ENCODE measurements at regions not wholly inside any gene's neighbourhood (a gene's known extent, or its start where the extent isn't known, plus 50 kb on each side); places are given as distances from the start of the nearest gene placed in this dataset.

DNA sequence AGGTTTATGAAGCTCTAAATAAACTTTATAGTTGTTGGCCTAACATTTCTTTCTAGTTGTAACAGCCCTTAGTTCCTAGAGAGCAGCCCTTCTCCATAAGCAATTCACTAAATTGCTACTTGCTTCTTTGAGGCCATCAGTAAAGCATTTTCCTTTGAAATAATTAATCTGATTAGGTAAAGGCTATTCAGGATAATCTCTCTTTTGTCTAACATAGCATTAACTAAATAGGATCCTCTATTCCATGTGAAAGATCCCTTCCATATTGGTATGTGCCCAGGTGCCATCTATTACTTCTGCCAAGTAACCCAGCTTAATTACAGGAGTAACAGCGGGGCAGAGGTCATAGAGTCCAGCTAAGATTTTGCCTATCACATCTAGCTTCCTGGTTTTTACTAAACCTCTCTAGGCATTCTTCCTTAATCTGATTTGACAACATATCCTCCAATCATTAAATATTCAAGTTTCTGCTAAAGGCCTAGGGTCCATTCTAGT is 1408.0 kb downstream of the PCDH18 start:
- 79 to 89% (median 86%) methylated on average over 1 of the region's 1 CpG for WGBS, 4 donors
- no peak for TF ChIP-seq POLR2A (IDR thresholded peaks at IDR 0.05)
- TF ChIP-seq CTCF (IDR thresholded peaks at IDR 0.05): no peak
- DNase-seq: no peak

GRCh38 chr4:136121426-136121825 is 1410.9 kb downstream of the PCDH18 start:
- TF ChIP-seq CTCF (IDR thresholded peaks at IDR 0.05) (no peak), POLR2A (IDR thresholded peaks at IDR 0.05) (no peak)
- Histone ChIP-seq H3K27ac (no peak overlapping the region), H3K4me3 (no peak overlapping the region), H3K4me1 (replicated peaks in 1 of 2) (no peaks in the 10 kb centered on the region), H3K36me3 (replicated peaks in 1 of 2) (no peaks in the 10 kb centered on the region), H3K27me3 (no peaks in the 10 kb centered on the region), H3K9me3 (replicated peaks in 1 of 3) (no peaks in the 10 kb centered on the region)
- DNase-seq: no peak
- intact Hi-C loops (cut with DNase I): no loop called here

More for the DNA sequence above, 1408.0 kb downstream of the PCDH18 start:
- Histone ChIP-seq H3K4me1 (replicated peaks in 1 of 2) (no peaks in the 10 kb centered on the region), H3K9me3 (replicated peaks in 1 of 3) (no peaks in the 10 kb centered on the region), H3K27ac (no peak overlapping the region), H3K4me3 (no peak overlapping the region), H3K27me3 (no peaks in the 10 kb centered on the region), H3K36me3 (replicated peaks in 1 of 2) (no peaks in the 10 kb centered on the region)
- intact Hi-C loops (cut with DNase I): no loop called here

DNA sequence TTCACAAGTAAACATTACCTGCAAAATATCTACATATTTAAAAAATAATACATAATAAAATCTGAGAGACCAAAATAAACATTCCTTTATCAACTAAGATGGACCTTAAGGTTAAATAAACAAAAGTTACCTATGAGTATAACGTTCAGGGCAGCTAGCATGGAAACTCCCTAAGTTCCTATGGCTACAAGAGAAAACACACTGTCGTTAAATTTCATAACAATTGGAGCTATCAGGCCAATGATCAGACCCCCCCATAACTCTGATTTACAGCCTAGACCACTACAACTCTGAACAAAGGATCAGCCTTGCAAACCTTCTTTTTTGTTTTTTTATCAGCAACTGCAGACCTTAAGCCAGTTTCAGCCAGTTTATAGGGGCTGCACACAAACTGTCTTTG is 1418.4 kb downstream of the PCDH18 start:
- intact Hi-C loops (cut with DNase I): no loop called here
- WGBS, 4 donors: 31 to 46% (median 38%) methylated on average over 2 of the region's 2 CpGs
- Histone ChIP-seq H3K36me3 (replicated peaks in 1 of 2) (no peaks in the 10 kb centered on the region), H3K4me3 (no peak overlapping the region), H3K4me1 (replicated peaks in 1 of 2) (no peaks in the 10 kb centered on the region), H3K9me3 (replicated peaks in 1 of 3) (no peaks in the 10 kb centered on the region), H3K27me3 (no peaks in the 10 kb centered on the region), H3K27ac (no peak overlapping the region)
- no peak for DNase-seq
- TF ChIP-seq CTCF (IDR thresholded peaks at IDR 0.05): no peak
- no peak for TF ChIP-seq POLR2A (IDR thresholded peaks at IDR 0.05)

DNA sequence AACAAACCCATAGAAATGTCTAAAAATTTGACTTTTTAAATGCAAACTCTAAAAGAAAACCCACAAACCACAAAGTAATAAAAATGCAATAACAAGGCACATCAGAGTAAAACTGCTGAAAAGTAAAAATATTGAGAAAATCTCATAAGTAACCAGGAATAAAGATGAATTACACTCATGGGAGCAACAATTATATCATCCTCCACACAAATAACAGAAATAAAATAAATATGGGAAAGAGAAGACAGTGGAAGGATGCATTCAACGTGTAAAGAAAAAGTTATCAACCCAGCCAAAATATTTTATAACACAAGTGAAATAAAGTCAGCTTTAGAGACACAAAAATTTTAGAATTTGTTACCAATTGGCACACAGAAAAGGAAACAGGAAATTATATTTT is 1420.2 kb downstream of the PCDH18 start:
- Histone ChIP-seq H3K27me3 (no peaks in the 10 kb centered on the region), H3K4me1 (replicated peaks in 1 of 2) (no peaks in the 10 kb centered on the region), H3K27ac (no peak overlapping the region), H3K9me3 (replicated peaks in 1 of 3) (no peaks in the 10 kb centered on the region), H3K36me3 (replicated peaks in 1 of 2) (no peaks in the 10 kb centered on the region), H3K4me3 (no peak overlapping the region)
- TF ChIP-seq CTCF (IDR thresholded peaks at IDR 0.05) (no peak), POLR2A (IDR thresholded peaks at IDR 0.05) (no peak)
- intact Hi-C loops (cut with DNase I): no loop called here
- DNase-seq: no peak
- WGBS, 4 donors: 42 to 47% (median 45%) methylated on average over 1 of the region's 1 CpG
